Activated CD4-positive, alpha-beta memory T cell treated with anti-CD3 and anti-CD28 coated beads for 36 hours (primary cell): ENCODE measurements at regions not wholly inside any gene's neighbourhood (a gene's known extent, or its start where the extent isn't known, plus 50 kb on each side); places are given as distances from the start of the nearest gene placed in this dataset.
"Not testable (repeated sequence)": the region's sequence is repeated elsewhere in the genome, so short reads cannot be mapped to it uniquely, and the experiment has no call there.

Source experiments
- CTCF ChIA-PET: fragments of 350-600 bp; sonication (Branson Sonifier 250); formaldehyde crosslinking; loops from one replicate; lab custom pipeline; 2021; ENCODE audit warnings: antibody characterized with exemption, inconsistent platforms; lab: Charles Lee
- POLR2A ChIA-PET: fragments of 350-600 bp; sonication (Branson Sonifier 250); formaldehyde crosslinking; loops from one replicate; lab custom pipeline; 2021; ENCODE audit warnings: antibody characterized with exemption; lab: Charles Lee
- DNase-seq: peaks from one replicate; pipeline ENCODE4 v3.0.0-alpha.2; 2020
- H3K27ac Mint-ChIP-seq: one replicate; pipeline ENCODE4 v1.8.0; 2021; ENCODE audit warnings: mixed read lengths
- H3K27me3 Mint-ChIP-seq: one replicate; pipeline ENCODE4 v1.8.0; 2021; ENCODE audit warnings: mixed read lengths
- H3K36me3 Mint-ChIP-seq: one replicate; pipeline ENCODE4 v1.8.0; 2021; ENCODE audit warnings: mixed read lengths
- H3K4me1 Mint-ChIP-seq: one replicate; pipeline ENCODE4 v1.8.0; 2021; ENCODE audit warnings: low read depth, mixed read lengths
- H3K4me3 Mint-ChIP-seq: one replicate; pipeline ENCODE4 v1.8.0; 2021; ENCODE audit warnings: mild to moderate bottlenecking, mixed read lengths
- H3K9me3 Mint-ChIP-seq: one replicate; pipeline ENCODE4 v1.8.0; 2021; ENCODE audit warnings: mixed read lengths
- intact Hi-C: fragments of 100-400 bp; cut with micrococcal nuclease; formaldehyde crosslinking; loops from one replicate; pipeline ENCODE4 v1.15.1; 2023

- no peaks in the 10 kb centered on the region for H3K27me3 Mint-ChIP-seq
- no peak overlapping the region for H3K4me3 Mint-ChIP-seq
- intact Hi-C loops = loop anchor here (1.0 kb wide), 1 partner anchor 17 kb away; no protein-coding TSS in a partner anchor
- H3K9me3 Mint-ChIP-seq = no peaks in the 10 kb centered on the region
- H3K4me1 Mint-ChIP-seq = peaks cover 15% of the 10 kb centered on the region
- DNase-seq = no peak
- POLR2A ChIA-PET = no interaction called here
- peak overlapping the region; percentile 28 for H3K27ac Mint-ChIP-seq
- H3K36me3 Mint-ChIP-seq = peaks cover 5% of the 10 kb centered on the region
- CTCF ChIA-PET = no interaction called here
Observed at GRCh38 chr1:222896630-222897526, 82.0 kb downstream of the DISP1 start.

GRCh38 chr1:222897527-222898190 lies 82.8 kb downstream of the DISP1 start:
- H3K4me1 Mint-ChIP-seq = peaks cover 15% of the 10 kb centered on the region
- H3K9me3 Mint-ChIP-seq = no peaks in the 10 kb centered on the region
- no peak overlapping the region for H3K4me3 Mint-ChIP-seq
- ChIA-PET CTCF (no interaction called here), POLR2A (no interaction called here)
- H3K36me3 Mint-ChIP-seq = peaks cover 8% of the 10 kb centered on the region
- H3K27me3 Mint-ChIP-seq = no peaks in the 10 kb centered on the region
- intact Hi-C loops = no loop called here
- H3K27ac Mint-ChIP-seq = no peak overlapping the region
- no peak for DNase-seq

- ChIA-PET CTCF (no interaction called here), POLR2A (no interaction called here)
- intact Hi-C loops = no loop called here
- Mint-ChIP-seq H3K9me3 (no peaks in the 10 kb centered on the region), H3K4me1 (peaks cover 15% of the 10 kb centered on the region), H3K27me3 (no peaks in the 10 kb centered on the region), H3K27ac (no peak overlapping the region), H3K4me3 (no peak overlapping the region), H3K36me3 (peaks cover 8% of the 10 kb centered on the region)
- no peak for DNase-seq
Observed at GRCh38 chr1:222898191-222898527, 83.3 kb downstream of the DISP1 start.

GRCh38 chr1:222899471-222899870 lies 84.6 kb downstream of the DISP1 start:
- Mint-ChIP-seq H3K36me3 (peaks cover 8% of the 10 kb centered on the region), H3K27ac (no peak overlapping the region), H3K27me3 (no peaks in the 10 kb centered on the region), H3K4me1 (peaks cover 15% of the 10 kb centered on the region), H3K4me3 (no peak overlapping the region), H3K9me3 (no peaks in the 10 kb centered on the region)
- POLR2A ChIA-PET = no interaction called here
- intact Hi-C loops = no loop called here
- CTCF ChIA-PET = no interaction called here
- no peak for DNase-seq

GRCh38 chr1:222904451-222904850 lies 89.6 kb downstream of the DISP1 start:
- CTCF ChIA-PET = interaction anchor here (0.8 kb wide), 1 partner anchor 46 kb away, joined by 3 read pairs; no protein-coding TSS in a partner anchor

GRCh38 chr1:222905151-222905550 lies 90.3 kb downstream of the DISP1 start:
- peaks cover 8% of the 10 kb centered on the region for H3K36me3 Mint-ChIP-seq
- POLR2A ChIA-PET = no interaction called here
- H3K27ac Mint-ChIP-seq = no peak overlapping the region
- no peak overlapping the region for H3K4me3 Mint-ChIP-seq
- CTCF ChIA-PET = no interaction called here
- H3K9me3 Mint-ChIP-seq = no peaks in the 10 kb centered on the region
- no peak for DNase-seq
- no peaks in the 10 kb centered on the region for H3K4me1 Mint-ChIP-seq
- intact Hi-C loops = no loop called here
- no peaks in the 10 kb centered on the region for H3K27me3 Mint-ChIP-seq

More at GRCh38 chr1:222904451-222904850, 89.6 kb downstream of the DISP1 start:
- POLR2A ChIA-PET = no interaction called here
- Mint-ChIP-seq H3K27me3 (no peaks in the 10 kb centered on the region), H3K27ac (no peak overlapping the region), H3K36me3 (peaks cover 8% of the 10 kb centered on the region), H3K4me3 (no peak overlapping the region), H3K9me3 (no peaks in the 10 kb centered on the region), H3K4me1 (no peaks in the 10 kb centered on the region)
- DNase-seq = no peak
- intact Hi-C loops = no loop called here

- intact Hi-C loops, H3K36me3 Mint-ChIP-seq: not testable (repeated sequence)
Observed at GRCh38 chr1:222906271-222906739, 91.5 kb downstream of the DISP1 start.

GRCh38 chr1:222909586-222909985 lies 94.7 kb downstream of the DISP1 start:
- no peak overlapping the region for H3K4me3 Mint-ChIP-seq
- ChIA-PET POLR2A (no interaction called here), CTCF (no interaction called here)

More at GRCh38 chr1:222906271-222906739, 91.5 kb downstream of the DISP1 start:
- H3K4me1 Mint-ChIP-seq, H3K4me3 Mint-ChIP-seq, H3K9me3 Mint-ChIP-seq, H3K27ac Mint-ChIP-seq, H3K27me3 Mint-ChIP-seq, POLR2A ChIA-PET, DNase-seq, CTCF ChIA-PET: not testable (repeated sequence)

GRCh38 chr1:222910699-222911098 lies 95.9 kb downstream of the DISP1 start:
- Mint-ChIP-seq H3K27me3 (no peaks in the 10 kb centered on the region), H3K4me1 (no peaks in the 10 kb centered on the region), H3K36me3 (no peaks in the 10 kb centered on the region), H3K27ac (no peak overlapping the region), H3K4me3 (no peak overlapping the region), H3K9me3 (peaks cover 2% of the 10 kb centered on the region)
- intact Hi-C loops = no loop called here
- ChIA-PET POLR2A (no interaction called here), CTCF (no interaction called here)
- no peak for DNase-seq

More at GRCh38 chr1:222909586-222909985, 94.7 kb downstream of the DISP1 start:
- Mint-ChIP-seq H3K27me3 (no peaks in the 10 kb centered on the region), H3K9me3 (no peaks in the 10 kb centered on the region), H3K27ac (no peak overlapping the region), H3K36me3 (no peaks in the 10 kb centered on the region), H3K4me1 (no peaks in the 10 kb centered on the region)
- no peak for DNase-seq
- intact Hi-C loops = no loop called here

- POLR2A ChIA-PET = no interaction called here
- Mint-ChIP-seq H3K9me3 (peaks cover 10% of the 10 kb centered on the region), H3K27ac (no peak overlapping the region), H3K36me3 (peaks cover 1% of the 10 kb centered on the region), H3K4me3 (no peak overlapping the region), H3K4me1 (no peaks in the 10 kb centered on the region), H3K27me3 (no peaks in the 10 kb centered on the region)
- CTCF ChIA-PET = no interaction called here
- intact Hi-C loops = no loop called here
- DNase-seq = no peak
Observed at GRCh38 chr1:222911866-222912265, 97.0 kb downstream of the DISP1 start.

- CTCF ChIA-PET = no interaction called here
Observed at GRCh38 chr1:222912730-222913129, 97.9 kb downstream of the DISP1 start.

GRCh38 chr1:222914861-222915632 lies 100.2 kb downstream of the DISP1 start:
- Mint-ChIP-seq H3K4me3 (no peak overlapping the region), H3K27me3 (no peaks in the 10 kb centered on the region), H3K4me1 (no peaks in the 10 kb centered on the region), H3K9me3 (peaks cover 22% of the 10 kb centered on the region), H3K27ac (no peak overlapping the region), H3K36me3 (peaks cover 9% of the 10 kb centered on the region)
- no peak for DNase-seq
- CTCF ChIA-PET = no interaction called here
- POLR2A ChIA-PET = no interaction called here
- intact Hi-C loops = no loop called here

More at GRCh38 chr1:222912730-222913129, 97.9 kb downstream of the DISP1 start:
- no peak for DNase-seq
- Mint-ChIP-seq H3K4me1 (no peaks in the 10 kb centered on the region), H3K36me3 (peaks cover 6% of the 10 kb centered on the region), H3K27ac (no peak overlapping the region), H3K9me3 (peaks cover 18% of the 10 kb centered on the region), H3K4me3 (no peak overlapping the region), H3K27me3 (no peaks in the 10 kb centered on the region)
- POLR2A ChIA-PET = no interaction called here
- intact Hi-C loops = no loop called here
